ENCODE measurements at regions not wholly inside any gene's neighbourhood (a gene's known extent, or its start where the extent isn't known, plus 50 kb on each side); places are given as distances from the start of the nearest gene placed in this dataset.

- TF ChIP-seq CTCF (IDR thresholded peaks at IDR 0.05; ENCODE audit: low read length) (no peak), EZH2 (optimal IDR thresholded peaks at IDR 0.05; ENCODE audit: low read depth, low read length) (no peak), EZH2phosphoT487 (IDR thresholded peaks at IDR 0.05; ENCODE audit: low read length) (no peak)
Measured at GRCh38 chr5:20636686-20637085, 648.7 kb upstream of the CDH18 start.

All from MM.1S (cell line).